ENCODE measurements at regions not wholly inside any gene's neighbourhood (a gene's known extent, or its start where the extent isn't known, plus 50 kb on each side); places are given as distances from the start of the nearest gene placed in this dataset.
A peak's percentile ranks its signal among the peaks of the same experiment; 100 is the strongest.
"Not testable (repeated sequence)": the region's sequence is repeated elsewhere in the genome, so short reads cannot be mapped to it uniquely, and the experiment has no call there.

DNA sequence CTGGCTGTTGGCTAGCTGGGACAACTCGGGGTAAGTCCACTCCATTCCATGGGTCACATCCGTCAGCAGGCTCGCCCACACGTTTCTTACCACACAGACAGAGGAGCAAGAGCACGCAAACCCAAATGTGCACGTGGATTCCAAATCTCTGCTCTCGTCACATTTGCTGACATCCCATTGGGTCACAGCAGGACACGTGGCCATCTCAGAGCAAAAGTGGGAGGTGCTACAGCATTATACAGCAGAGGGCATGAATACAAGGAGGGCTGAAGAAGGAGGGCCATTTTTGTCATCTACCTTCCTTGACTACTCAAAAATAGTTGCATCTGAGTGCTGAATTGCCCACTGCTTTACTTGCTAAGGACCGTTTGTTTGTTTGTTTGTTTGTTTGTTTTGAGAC is 84.7 kb downstream of the RBBP6 start:
- DNase-seq = no peak

DNA sequence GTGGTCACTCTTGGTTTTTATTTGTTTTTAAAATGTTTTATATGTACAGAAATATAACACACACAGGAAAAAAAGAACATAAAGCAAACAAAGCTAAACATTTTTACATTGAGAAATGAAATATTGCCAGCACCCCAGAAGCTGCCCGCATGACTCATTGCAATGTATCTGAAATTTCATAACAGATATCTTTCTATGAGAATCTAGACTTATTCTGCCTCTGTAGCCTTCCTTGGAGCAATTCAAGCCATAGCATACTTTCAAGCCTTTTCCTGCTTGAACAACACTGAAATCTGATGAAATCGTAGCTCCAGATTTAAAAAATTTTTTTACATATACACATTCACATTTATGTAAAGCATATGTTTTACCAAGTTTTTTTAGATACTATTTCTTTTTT is 86.9 kb downstream of the RBBP6 start:
- DNase-seq = no peak

DNA sequence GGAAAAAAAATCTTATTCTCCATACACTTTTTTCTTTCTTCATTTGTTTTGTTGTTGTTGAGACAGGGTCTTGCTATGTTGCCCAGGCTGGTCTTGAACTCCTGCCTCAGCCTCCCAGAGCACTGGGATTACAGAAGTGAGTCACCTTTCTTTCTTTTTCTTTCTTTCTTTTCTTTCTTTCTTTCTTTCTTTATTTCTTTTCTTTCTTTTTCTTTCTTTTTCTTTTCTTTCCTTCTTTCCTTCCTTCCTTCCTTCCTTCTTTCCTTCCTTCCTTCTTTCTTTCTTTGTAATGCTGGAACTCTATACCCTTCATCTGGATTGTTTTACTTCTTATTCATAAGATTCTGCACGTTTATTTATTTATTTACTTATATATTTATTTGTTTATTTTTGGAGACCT is 94.5 kb upstream of the TNRC6A start:
- DNase-seq = no peak

DNA sequence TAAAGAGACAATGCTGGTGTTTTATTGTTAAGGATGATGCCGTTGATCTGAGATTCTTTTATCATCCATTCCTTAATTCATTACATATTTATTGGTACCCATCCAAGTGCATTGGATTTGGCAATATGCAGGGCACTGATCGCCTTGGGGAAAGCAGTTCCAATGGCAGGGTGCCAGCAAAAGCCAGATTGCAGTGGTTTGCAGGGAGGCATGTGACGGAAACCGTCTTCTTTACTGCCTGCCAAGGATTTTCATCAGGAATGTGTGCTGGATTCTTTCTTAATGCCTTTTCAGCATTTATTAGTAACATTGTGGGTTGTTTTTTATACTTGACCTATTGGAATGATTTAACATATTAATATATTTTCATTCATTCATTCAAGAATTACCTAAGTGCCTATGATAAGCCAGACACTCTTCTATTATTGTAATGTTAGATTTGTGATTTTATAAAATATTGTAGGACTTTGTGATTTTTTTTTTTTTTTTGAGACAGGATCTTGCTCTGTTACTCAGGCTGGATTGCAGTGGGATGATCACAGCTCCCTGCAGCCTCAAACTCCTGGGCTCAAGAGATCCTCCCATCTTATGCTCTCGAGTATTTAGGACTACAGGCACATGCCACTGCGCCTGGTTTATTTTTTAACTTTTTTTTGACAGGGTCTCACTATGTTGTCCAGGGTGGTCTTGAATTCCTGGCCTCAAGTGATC is 93.4 kb upstream of the TNRC6A start:
- peak; percentile 76 for DNase-seq

DNA sequence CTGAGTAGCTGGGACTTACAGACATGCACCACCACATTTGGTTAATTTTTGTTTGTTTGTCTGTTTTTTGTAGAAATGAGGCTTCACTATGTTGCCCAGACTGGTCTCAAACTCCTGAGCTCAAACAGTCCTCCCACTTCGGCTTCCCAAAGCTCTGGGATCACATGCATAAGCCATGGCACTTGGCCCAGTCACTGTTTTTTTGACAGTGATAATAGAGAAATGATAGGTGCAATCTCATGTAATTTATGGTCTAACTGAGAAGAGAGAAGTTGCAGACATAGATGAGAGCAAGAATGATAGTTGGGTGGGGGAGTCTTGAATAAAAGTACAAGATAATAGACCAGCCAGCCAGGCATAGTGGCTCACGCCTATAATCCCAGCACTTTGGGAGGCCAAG is 89.7 kb upstream of the TNRC6A start:
- no peak for DNase-seq

DNA sequence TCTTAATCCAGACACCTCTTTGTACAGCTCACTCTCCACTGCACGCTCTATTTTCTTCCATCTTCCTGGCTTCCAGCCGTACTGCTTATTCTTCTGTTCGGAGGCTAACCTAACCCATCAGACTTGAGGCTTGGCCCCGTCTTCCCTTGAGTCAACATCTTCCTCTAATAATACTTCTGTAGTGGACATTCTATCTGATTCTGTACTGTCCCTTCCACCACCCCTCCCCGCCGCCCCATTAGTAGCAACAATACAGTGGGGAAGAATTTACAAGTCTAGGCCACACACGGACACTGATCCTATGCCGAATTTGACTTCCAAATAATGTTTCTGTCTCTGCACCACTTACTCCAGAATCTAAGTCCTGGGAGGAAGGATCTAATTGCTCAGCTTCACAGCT is 86.0 kb upstream of the TNRC6A start:
- no peak for DNase-seq

DNA sequence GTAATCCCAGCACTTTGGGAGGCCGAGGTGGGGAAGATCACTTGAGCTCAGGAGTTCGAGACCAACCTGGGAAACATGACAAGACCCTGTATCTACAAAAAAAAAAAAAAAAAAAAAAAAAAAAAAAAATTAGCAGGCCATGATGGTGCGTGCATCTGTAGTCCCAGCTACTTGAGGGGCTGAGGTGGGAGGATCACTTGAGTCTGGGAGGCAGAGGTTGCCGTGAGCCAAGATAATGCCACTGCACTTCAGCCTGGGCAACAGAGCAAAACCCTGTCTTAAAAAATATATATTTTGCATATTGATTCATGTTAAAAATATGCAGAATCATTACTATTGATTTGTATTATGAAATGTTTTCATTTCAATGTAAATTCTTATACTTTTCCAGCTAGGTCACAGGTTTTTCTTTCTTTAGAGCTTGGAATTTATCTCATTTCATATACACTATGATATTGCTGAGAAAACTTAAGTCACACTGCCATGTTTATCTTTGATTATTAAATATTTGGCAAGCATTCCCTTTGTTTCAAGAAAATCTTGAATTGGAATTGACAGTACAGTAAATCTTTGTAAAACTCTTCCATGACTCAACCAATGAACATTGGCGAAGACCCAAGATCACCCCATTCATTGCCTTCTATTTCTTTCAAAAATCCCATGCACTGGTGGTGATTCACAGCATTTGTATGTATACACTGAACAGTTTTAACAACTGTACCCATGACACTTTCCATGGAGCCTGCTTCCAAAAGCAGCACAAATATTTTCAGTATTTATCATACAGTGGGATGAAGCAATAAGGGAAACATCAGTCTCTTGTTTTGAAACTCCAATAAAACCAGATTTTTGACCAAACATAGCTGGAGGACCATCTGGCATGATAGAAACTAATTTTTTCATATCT is 83.5 kb upstream of the TNRC6A start:
- peak; percentile 25 for DNase-seq

DNA sequence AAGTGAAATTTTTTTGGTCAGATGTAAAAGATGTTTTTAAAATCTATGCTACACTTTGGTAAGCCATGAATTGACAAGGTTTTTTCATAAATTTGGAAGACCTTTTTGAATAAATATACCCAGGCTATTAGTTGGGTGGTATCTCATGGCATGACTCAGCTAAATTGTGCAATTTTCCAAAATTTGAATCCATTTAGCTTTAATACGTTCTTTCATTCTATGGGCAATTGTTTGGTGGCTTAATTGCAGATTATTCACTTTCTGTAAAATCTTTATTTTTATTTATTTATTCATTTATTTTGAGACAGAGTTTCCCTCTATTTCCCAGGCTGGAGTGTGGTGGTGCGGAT is 82.8 kb upstream of the TNRC6A start:
- no peak for DNase-seq

DNA sequence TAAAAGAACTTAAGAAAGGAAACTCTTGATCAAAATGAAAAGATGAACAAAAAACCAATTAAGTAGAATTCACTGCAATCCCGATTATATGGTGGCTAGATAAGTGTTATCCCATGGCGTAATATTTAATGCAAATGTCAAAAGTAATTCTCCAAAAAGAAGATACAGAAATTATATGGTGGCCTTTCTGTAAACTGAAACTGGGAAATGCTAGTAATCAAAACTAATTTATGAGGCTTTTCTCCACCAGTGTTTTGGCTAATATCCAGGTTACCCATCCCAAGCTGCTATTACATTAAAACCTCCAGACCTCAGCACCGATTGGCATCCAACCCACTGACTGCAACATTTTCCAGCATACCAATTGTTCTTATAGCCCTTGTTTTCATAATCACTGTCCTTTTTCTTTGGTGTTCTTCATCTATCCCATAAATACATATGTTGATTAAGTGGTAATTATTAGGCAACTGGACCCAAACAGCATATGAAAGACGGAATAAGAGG is 77.2 kb upstream of the TNRC6A start:
- DNase-seq = no peak

DNA sequence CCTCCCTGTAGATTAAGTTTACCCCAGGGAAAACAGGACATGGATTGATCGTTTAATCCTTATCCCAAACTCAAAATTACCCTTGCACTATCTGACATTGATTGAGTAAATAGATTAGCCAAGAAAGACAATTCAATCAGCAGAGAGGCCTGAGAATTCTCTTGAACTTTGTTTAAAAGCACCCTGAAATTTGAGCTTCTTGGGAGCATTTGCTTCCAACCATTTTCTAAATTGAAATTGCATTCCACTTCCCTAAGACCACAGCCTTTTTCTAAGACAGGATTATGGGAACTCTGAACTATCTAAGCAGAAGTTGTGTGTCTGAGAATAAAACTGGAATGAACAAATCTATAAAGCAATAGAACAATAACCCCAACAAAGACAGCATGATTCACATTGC is 76.6 kb upstream of the TNRC6A start:
- no peak for DNase-seq

DNA sequence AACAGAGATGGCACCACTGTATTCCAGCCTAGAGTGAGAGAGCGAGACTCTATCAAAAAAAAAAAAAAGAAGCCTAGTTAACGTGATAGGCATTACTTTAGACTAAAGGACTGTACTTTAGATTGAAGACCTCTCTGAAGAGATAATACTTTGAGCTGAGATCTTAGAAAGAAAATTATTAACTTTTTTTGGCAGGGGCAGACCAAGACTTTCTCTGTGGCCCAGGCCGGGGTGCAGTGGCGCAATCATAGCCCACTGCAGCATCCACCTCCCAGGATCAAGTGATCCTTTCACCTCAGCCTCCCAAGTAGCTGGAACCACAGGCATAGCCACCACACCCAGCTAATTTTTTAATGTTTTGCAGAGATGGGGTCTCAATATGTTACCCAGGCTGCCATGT is 75.7 kb upstream of the TNRC6A start:
- DNase-seq = no peak

DNA sequence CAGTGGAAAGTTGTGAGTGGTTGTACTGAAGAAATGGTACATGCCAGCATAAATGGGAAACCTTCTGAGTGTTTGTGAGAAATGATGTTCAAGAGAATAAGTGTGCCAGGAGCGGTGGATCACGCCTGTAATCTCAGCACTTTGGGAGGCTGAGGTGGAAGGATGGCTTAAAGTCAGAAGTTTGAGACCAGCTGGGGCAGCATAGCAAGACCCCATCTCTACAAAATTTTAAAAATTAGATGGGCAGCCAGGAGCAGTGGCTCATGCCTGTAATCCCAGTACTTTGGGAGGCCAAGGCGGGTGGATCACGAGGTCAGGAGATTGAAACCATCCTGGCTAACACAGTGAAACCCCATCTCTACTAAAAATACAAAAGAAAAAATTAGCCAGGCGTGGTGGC is 63.5 kb upstream of the TNRC6A start:
- DNase-seq = not testable (repeated sequence)

DNA sequence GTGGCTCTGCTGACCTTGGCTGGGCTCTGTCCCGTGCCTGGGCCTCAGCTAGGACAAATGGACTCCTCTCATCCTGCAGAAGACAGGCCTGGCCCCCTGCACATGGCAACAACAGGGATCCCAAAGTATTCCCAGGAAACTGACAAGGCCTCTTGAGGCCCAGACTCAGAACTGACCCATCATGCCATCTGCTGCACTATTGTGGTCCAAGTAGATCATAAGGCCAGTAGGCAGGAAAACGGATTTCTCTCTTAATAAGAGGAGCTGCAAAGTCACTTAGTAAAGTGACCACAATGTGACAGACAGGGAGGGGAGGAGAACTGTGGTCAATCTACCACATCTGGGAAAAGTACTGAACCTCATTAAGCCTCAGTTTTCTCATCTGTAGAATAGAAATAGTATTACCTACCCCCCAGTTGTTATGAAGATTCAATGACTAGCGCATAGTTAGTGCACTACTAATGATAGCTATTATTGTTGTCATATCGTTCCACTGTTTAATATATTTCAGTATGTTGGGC is 62.1 kb upstream of the TNRC6A start:
- DNase-seq = no peak

DNA sequence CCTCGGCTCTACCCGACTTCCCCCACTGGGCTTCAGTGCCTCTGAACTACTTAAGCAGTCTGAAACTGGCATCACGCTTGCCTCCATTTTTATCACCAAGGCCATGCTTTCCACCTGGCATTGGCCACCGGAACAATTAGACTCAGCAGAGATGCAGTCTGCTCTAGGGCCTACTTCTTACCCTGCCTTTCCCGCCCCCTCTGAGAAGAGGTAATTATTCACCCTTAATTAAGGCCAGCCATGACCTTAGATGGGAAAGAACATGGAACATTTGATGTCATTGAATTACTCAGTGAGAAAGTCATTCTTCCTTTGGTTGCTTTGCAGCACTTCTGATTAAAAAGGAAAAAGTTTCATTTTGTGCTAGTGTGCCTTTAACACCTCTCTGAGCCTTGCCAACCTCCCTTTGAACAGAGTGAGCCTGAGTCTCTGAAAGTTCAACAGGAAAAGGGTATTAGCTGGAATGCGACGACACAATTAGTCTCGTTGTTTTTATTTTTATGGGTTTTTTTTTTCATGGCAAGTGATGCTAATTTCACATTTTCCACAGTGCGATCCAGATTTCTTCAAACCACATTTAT is 60.9 kb upstream of the TNRC6A start:
- peak; percentile 36 for DNase-seq

DNA sequence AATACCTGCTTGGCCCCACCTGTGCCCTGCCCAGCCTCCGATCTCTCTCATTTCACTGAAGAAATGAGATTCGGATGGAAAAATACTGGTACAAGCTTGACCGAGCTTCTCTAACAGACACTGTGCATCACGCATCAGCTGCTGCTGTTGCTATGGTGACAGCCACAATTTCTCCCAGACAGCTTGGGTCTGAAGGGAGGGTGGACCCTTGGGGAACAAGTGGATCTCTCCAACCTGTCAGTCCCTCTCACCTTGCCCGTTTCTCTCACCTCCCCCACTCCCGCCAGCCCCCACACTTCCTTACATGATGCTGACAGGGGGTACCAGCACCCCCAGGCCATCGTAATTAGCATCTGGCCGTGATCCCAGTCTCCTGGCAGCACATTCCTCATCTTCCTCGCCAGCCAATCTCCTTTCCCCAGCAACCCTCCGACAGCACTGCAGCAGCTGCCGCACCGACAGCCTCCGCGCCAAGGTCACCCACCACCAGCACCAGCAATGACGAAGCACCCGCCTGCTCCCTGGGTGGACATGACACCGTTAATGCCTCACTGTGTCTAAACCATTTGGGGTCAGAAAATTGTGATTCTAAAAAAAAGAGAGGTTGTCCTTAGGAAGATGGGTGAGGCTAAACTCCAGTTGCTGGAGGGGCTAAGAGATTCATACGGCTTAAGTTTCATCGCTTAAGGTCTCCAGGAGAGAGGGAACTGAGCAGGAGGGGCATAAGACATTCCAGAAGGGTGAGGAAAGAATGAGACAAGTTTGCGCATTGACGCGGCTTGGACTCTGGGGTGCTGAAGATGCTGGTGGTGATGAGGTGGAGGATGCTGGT is 58.6 kb upstream of the TNRC6A start:
- peak; percentile 78 for DNase-seq

DNA sequence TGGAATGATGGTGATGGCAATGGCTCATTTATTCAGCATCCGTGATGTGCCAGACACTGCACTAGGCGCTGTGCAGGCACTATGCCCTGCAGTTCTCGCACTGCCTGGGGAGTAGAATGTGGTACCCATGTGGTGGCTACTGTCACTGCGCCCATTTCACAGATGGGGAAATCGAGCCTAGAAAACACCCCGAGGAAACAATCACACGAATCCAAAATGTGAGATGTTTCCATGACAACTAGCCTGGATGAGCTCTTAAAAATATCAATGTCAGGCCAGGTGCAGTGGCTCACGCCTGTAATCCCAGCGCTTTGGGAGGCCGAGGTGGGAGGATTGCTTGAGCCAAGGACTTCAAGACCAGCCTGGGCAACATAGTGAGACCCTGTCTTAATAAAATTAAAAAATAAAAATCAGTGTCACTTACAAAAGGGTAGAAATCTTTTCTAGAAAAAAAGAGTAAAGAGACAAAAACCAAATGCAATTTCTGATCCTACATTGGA is 57.9 kb upstream of the TNRC6A start:
- DNase-seq = peak; percentile 22

DNA sequence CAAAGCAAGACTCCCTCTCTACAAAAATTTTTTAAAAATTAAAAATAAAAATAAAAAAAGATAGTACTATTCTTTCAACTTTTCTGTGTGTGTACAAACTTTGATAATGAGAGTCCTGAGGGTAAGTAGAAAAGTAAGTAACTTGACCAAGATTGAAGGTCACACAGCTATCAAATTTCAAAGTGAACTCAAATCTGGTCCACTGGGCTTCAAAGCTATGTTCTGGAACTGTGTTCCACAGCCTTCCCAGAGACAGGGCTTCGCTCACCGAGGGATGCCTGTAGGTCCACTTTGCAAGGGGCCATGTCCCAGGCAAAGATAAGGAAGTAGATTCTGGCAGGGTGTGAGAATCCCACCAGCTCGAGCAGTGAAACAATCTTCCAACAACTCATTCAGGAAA is 56.3 kb upstream of the TNRC6A start:
- DNase-seq = no peak

DNA sequence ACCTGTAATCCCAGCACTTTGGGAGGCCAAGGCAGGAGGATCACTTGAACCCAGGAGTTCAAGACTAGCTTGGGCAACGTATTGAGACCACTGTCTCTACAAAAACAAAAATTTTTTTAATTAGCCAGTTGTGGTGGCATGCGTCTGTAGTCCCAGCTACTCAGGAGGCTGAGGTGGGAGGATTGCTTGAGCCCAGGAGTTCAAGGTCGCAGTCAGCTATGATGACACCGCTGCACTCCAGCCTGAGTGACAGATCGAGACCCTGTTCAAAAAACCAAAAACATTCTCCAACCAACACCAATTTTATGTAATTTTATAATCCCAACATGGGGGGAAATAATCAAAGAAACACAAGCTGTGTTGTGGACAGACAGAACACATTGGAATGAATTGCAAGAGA is 54.6 kb upstream of the TNRC6A start:
- no peak for DNase-seq

DNA sequence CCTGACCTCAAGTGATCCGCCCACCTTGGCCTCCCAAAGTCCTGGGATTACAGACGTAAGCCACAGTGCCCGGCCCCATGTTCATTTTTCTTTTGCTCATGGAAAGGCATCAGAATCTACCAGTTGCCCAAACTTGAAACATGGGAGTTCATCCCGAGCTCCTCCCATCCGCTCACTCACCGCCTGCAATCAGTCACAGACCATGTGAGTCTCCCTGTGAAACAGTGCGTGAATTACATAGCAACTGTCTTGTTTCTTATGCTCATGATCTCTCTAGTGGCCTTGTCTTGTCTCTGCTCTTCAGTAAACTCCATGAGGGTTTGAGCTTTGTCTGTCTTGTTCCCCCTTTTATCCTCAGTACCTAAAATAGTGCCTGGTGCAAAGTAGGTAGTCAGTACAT is 52.1 kb upstream of the TNRC6A start:
- DNase-seq = no peak
